ENCODE measurements at regions not wholly inside any gene's neighbourhood (a gene's known extent, or its start where the extent isn't known, plus 50 kb on each side); places are given as distances from the start of the nearest gene placed in this dataset.

GRCh38 chr1:164228928-164229327, 330.1 kb upstream of the PBX1 start:
- no peaks in the 10 kb centered on the region for H3K9me3 ChIP-seq (replicated peaks in 1 of 11)
- no peaks in the 10 kb centered on the region for H3K27me3 ChIP-seq
- H3K4me1 ChIP-seq: no peaks in the 10 kb centered on the region
- H3K36me3 ChIP-seq: no peaks in the 10 kb centered on the region
- TF ChIP-seq Cebpa-rat (IDR thresholded peaks at IDR 0.05): no peak
- no peak overlapping the region for H3K4me3 ChIP-seq
- no peak overlapping the region for H3K27ac ChIP-seq
- H4K20me1 ChIP-seq: no peaks in the 10 kb centered on the region
- H3K4me2 ChIP-seq: no peak overlapping the region
- H3K9ac ChIP-seq: no peak overlapping the region

- no peaks in the 10 kb centered on the region for H3K27me3 ChIP-seq
- no peaks in the 10 kb centered on the region; a peak in 1 of 22 replicates for H3K9me3 ChIP-seq (replicated peaks in 1 of 11)
- TF ChIP-seq Cebpa-rat (IDR thresholded peaks at IDR 0.05): no peak
- no peaks in the 10 kb centered on the region for H4K20me1 ChIP-seq
- H3K27ac ChIP-seq: no peak overlapping the region
- H3K36me3 ChIP-seq: no peaks in the 10 kb centered on the region
- no peak overlapping the region for H3K9ac ChIP-seq
- H3K4me2 ChIP-seq: no peak overlapping the region
- H3K4me1 ChIP-seq: no peaks in the 10 kb centered on the region
- H3K4me3 ChIP-seq: no peak overlapping the region
Observed at GRCh38 chr1:164233149-164233548, 325.8 kb upstream of the PBX1 start.

DNA sequence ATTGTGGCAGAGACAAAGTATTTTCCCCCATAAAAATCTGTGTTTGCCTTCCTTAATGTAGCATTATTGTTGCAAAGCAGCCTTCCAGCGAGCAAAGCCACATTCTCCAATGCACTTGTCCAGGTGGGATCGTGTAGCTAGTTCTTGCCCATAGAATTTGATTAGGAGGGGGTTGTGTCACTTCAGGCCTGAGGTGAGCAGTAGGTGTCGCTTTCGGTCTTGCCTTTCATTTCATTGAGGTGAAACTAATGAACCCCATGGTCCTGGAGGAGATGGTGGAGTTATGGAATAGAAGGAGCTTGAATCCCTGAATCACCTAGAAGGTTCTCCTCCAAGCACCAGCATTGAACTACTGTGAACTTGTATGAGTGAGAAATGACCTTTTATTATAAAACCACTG, 318.9 kb upstream of the PBX1 start:
- Histone ChIP-seq H3K27ac (no peak overlapping the region), H3K9ac (no peak overlapping the region), H3K9me3 (replicated peaks in 1 of 11) (no peaks in the 10 kb centered on the region), H3K4me2 (no peak overlapping the region), H3K4me1 (no peaks in the 10 kb centered on the region), H3K27me3 (no peaks in the 10 kb centered on the region), H3K36me3 (no peaks in the 10 kb centered on the region), H3K4me3 (no peak overlapping the region), H4K20me1 (no peaks in the 10 kb centered on the region)
- TF ChIP-seq Cebpa-rat (IDR thresholded peaks at IDR 0.05): no peak

- Histone ChIP-seq H4K20me1 (no peaks in the 10 kb centered on the region), H3K4me1 (no peaks in the 10 kb centered on the region), H3K4me2 (no peak overlapping the region), H3K4me3 (no peak overlapping the region), H3K9me3 (replicated peaks in 1 of 11) (peaks cover 0 to 15% (median 7%) of the 10 kb centered on the region in 11 experiments; a peak in 11 of 22 replicates), H3K36me3 (no peaks in the 10 kb centered on the region), H3K27me3 (no peaks in the 10 kb centered on the region), H3K9ac (no peak overlapping the region), H3K27ac (no peak overlapping the region)
- TF ChIP-seq Cebpa-rat (IDR thresholded peaks at IDR 0.05): no peak
Observed at GRCh38 chr1:164250365-164250764, 308.6 kb upstream of the PBX1 start.

GRCh38 chr1:164256456-164256855, 302.5 kb upstream of the PBX1 start:
- Histone ChIP-seq H3K4me1 (no peaks in the 10 kb centered on the region), H3K9me3 (replicated peaks in 1 of 11) (peaks cover 0 to 4% (median 0%) of the 10 kb centered on the region in 11 experiments; a peak in 2 of 22 replicates), H3K27me3 (no peaks in the 10 kb centered on the region), H3K4me3 (no peak overlapping the region), H4K20me1 (no peaks in the 10 kb centered on the region), H3K9ac (no peak overlapping the region), H3K4me2 (no peak overlapping the region), H3K36me3 (no peaks in the 10 kb centered on the region), H3K27ac (no peak overlapping the region)
- TF ChIP-seq Cebpa-rat (IDR thresholded peaks at IDR 0.05): no peak

- H3K9me3 ChIP-seq (replicated peaks in 1 of 11): no peaks in the 10 kb centered on the region
Observed at GRCh38 chr1:164261691-164262240, 297.2 kb upstream of the PBX1 start.

DNA sequence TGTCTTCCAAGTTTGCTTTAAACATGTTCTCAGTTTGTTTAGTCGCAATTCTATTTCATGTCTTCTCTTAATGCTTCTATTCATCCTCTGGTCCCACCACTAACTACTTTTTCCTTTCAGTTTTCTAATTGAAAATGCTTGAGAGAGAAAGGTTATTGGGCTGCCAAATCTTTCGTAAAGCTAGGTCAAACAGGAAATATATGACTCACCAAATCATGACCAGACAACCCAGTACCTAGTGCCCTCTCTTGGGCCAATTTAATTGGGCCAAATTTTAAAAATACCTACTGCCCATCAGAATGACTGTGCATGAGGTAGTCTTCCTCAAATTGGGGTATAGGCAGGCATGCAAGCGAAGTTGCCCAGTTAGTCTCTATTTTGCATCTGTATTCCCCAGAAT, 295.4 kb upstream of the PBX1 start:
- no peak for TF ChIP-seq Cebpa-rat (IDR thresholded peaks at IDR 0.05)
- Histone ChIP-seq H3K4me1 (no peaks in the 10 kb centered on the region), H3K4me3 (no peak overlapping the region), H3K9me3 (replicated peaks in 1 of 11) (no peaks in the 10 kb centered on the region), H3K4me2 (no peak overlapping the region), H4K20me1 (no peaks in the 10 kb centered on the region), H3K27ac (no peak overlapping the region), H3K9ac (no peak overlapping the region), H3K27me3 (no peaks in the 10 kb centered on the region), H3K36me3 (no peaks in the 10 kb centered on the region)

More at GRCh38 chr1:164261691-164262240, 297.2 kb upstream of the PBX1 start:
- H3K36me3 ChIP-seq: no peaks in the 10 kb centered on the region
- no peak overlapping the region for H3K4me3 ChIP-seq
- no peak overlapping the region for H3K4me2 ChIP-seq
- TF ChIP-seq Cebpa-rat (IDR thresholded peaks at IDR 0.05): no peak
- H3K27me3 ChIP-seq: no peaks in the 10 kb centered on the region
- H3K9ac ChIP-seq: no peak overlapping the region
- no peaks in the 10 kb centered on the region for H4K20me1 ChIP-seq
- H3K27ac ChIP-seq: no peak overlapping the region
- H3K4me1 ChIP-seq: no peaks in the 10 kb centered on the region

DNA sequence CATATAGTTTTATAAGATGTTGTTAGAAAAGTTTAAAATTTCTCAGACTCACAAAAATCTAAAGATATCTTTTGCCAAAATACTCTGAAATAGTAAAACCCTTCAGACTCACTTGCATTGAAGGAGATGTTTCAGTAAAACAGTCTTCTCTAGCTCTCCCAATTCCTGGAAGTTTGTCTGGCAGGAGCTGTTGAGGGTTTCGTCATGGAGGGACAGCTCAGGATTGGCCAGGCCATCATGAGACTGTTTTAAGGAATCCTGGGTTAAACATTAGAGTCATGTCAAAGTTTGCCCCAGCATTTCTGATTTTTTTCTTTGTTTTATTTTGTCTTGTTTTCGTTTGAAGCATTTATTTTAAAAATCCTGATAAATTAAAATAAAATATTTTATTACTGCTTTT, 293.8 kb upstream of the PBX1 start:
- H3K4me1 ChIP-seq: no peaks in the 10 kb centered on the region
- TF ChIP-seq Cebpa-rat (IDR thresholded peaks at IDR 0.05): no peak
- no peaks in the 10 kb centered on the region for H4K20me1 ChIP-seq
- H3K9ac ChIP-seq: no peak overlapping the region
- no peak overlapping the region for H3K27ac ChIP-seq
- H3K27me3 ChIP-seq: no peaks in the 10 kb centered on the region
- H3K4me2 ChIP-seq: no peak overlapping the region
- no peak overlapping the region for H3K4me3 ChIP-seq
- no peaks in the 10 kb centered on the region for H3K9me3 ChIP-seq (replicated peaks in 1 of 11)
- H3K36me3 ChIP-seq: no peaks in the 10 kb centered on the region

GRCh38 chr1:164272156-164272555, 286.8 kb upstream of the PBX1 start:
- Histone ChIP-seq H3K9me3 (replicated peaks in 1 of 11) (peaks cover 13 to 24% (median 17%) of the 10 kb centered on the region in 11 experiments), H3K36me3 (no peaks in the 10 kb centered on the region), H3K27me3 (no peaks in the 10 kb centered on the region), H3K27ac (no peak overlapping the region), H3K4me1 (no peaks in the 10 kb centered on the region), H3K4me3 (no peak overlapping the region), H4K20me1 (no peaks in the 10 kb centered on the region), H3K4me2 (no peak overlapping the region), H3K9ac (no peak overlapping the region)
- no peak for TF ChIP-seq Cebpa-rat (IDR thresholded peaks at IDR 0.05)

DNA sequence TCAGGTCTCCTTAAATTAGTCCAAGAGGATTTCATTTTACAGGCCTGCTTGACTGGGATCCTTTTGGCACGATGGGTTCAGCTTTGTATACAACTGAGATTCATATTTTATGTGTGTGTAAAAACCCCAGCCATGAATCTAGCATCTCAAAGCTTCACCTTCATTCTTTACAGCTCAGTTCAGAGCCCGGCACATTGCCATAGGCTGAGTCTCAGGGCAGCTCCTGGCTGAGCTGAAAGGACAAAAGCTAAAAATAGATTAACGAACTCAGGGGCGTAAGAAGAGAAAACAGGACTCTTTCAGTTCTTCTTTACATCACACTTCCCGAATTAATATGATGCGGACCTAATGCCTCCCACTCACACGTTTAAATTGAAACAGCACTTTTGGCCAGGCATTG, 262.8 kb upstream of the PBX1 start:
- no peaks in the 10 kb centered on the region for H3K27me3 ChIP-seq
- no peak for TF ChIP-seq Cebpa-rat (IDR thresholded peaks at IDR 0.05)
- no peaks in the 10 kb centered on the region for H3K4me1 ChIP-seq
- H3K4me2 ChIP-seq: no peak overlapping the region
- no peaks in the 10 kb centered on the region for H4K20me1 ChIP-seq
- H3K27ac ChIP-seq: no peak overlapping the region
- H3K9ac ChIP-seq: no peak overlapping the region
- H3K9me3 ChIP-seq (replicated peaks in 1 of 11): 0 out of 22 replicates have a peak, but pooled peaks cover 0 to 5% (median 0%) of the 10 kb centered on the region in 11 experiments
- no peaks in the 10 kb centered on the region for H3K36me3 ChIP-seq
- H3K4me3 ChIP-seq: no peak overlapping the region
